Kidney (tissue), 13 donors: ENCODE measurements at regions not wholly inside any gene's neighbourhood (a gene's known extent, or its start where the extent isn't known, plus 50 kb on each side); places are given as distances from the start of the nearest gene placed in this dataset.

Experiments
- DNase-seq, 5 donors: peaks; one replicate each; pipeline ENCODE4 v3.0.0-alpha.2; 2013 to 2020
- FAIRE-seq: peaks from 2 replicates; lab custom pipeline; 2012; peaks lifted over from hg19 to GRCh38; lab: Jason Lieb, UNC
- H3K27ac ChIP-seq, 2 donors: one replicate each; pipeline ENCODE4 v1.7.0; 2013; ENCODE audit warnings: low read depth in 2 of 2, low read length in 2 of 2, inconsistent platforms in 1 of 2
- H3K27me3 ChIP-seq: one replicate; pipeline ENCODE4 v1.7.1; 2013; ENCODE audit warnings: low read length, inconsistent platforms; ENCODE audit not compliant: control insufficient read depth, insufficient read depth
- H3K36me3 ChIP-seq, 3 donors: one replicate each; pipeline versions ENCODE4 v1.7.0 to v1.7.1; 2013; ENCODE audit warnings: low read length in 3 of 3, control low read depth in 1 of 3, inconsistent platforms in 1 of 3; ENCODE audit not compliant: insufficient read depth in 3 of 3, control insufficient read depth in 2 of 3
- H3K4me1 ChIP-seq, 3 donors: one replicate each; pipeline versions ENCODE4 v1.7.0 to v1.7.1; 2013; ENCODE audit warnings: low read length in 3 of 3, inconsistent platforms in 1 of 3, low read depth in 1 of 3; ENCODE audit not compliant: control insufficient read depth in 2 of 3, insufficient read depth in 2 of 3
- H3K4me3 ChIP-seq, 3 donors: one replicate each; pipeline versions ENCODE4 v1.7.0 to v1.8.1; 2013; ENCODE audit warnings: low read length in 3 of 3, control low read depth in 1 of 3, inconsistent platforms in 1 of 3
- H3K9ac ChIP-seq, 3 donors: one replicate each; pipeline versions ENCODE4 v1.7.0 to v1.7.1; 2013; ENCODE audit warnings: low read length in 3 of 3, control low read depth in 1 of 3, inconsistent platforms in 1 of 3
- H3K9me3 ChIP-seq, 3 donors: one replicate each; pipeline versions ENCODE4 v1.7.0 to v1.7.1; 2013; ENCODE audit warnings: low read length in 3 of 3, control low read depth in 1 of 3, inconsistent platforms in 1 of 3; ENCODE audit not compliant: control insufficient read depth in 2 of 3, insufficient read depth in 1 of 3
- CTCF ChIP-seq: IDR thresholded peaks from 3 replicates; pipeline ENCODE4 v1.5.1; 2012; ENCODE audit warnings: mild to moderate bottlenecking, moderate library complexity, borderline replicate concordance; ENCODE audit not compliant: insufficient read depth; ENCODE audit errors: extremely low read depth
- intact Hi-C: fragments of 100-400 bp; cut with DNase I; formaldehyde crosslinking; loops from one replicate; pipeline ENCODE4 v1.11.1; 2022
- donor health status: control.
- donor health status: control.
- donor health status: control.
- donor health status: control.
- donor health status: control.
- donor health status: DM: yes; HTN: yes; CAD: no.
- donor health status: Normal renal cell carcinoma (clear cell type).

- intact Hi-C loops, result no loop called here
- Histone ChIP-seq H3K36me3 (no peaks in the 10 kb centered on the region), H3K27me3 (no peaks in the 10 kb centered on the region), H3K9ac (no peak overlapping the region), H3K9me3 (no peaks in the 10 kb centered on the region), H3K4me3 (no peak overlapping the region), H3K27ac (no peak overlapping the region), H3K4me1 (peaks cover 0 to 5% (median 0%) of the 10 kb centered on the region in 3 donors)
- DNase-seq (no peak), FAIRE-seq (no peak)
- no peak for TF ChIP-seq CTCF
Measured at GRCh38 chr6:144649085-144649484, 363.9 kb downstream of the UTRN start.

- no peak for FAIRE-seq
- no peaks in the 10 kb centered on the region for H3K27me3 ChIP-seq
- H3K27ac ChIP-seq, result no peak overlapping the region
- H3K4me1 ChIP-seq, result peaks cover 0 to 5% (median 0%) of the 10 kb centered on the region in 3 donors
- DNase-seq, result no peak
- no peaks in the 10 kb centered on the region for H3K9me3 ChIP-seq
- intact Hi-C loops, result no loop called here
- no peak for TF ChIP-seq CTCF
- no peaks in the 10 kb centered on the region for H3K36me3 ChIP-seq
- no peak overlapping the region for H3K9ac ChIP-seq
- H3K4me3 ChIP-seq, result no peak overlapping the region
Measured at GRCh38 chr6:144651234-144651633, 366.1 kb downstream of the UTRN start.

- DNase-seq (no peak), FAIRE-seq (no peak)
- Histone ChIP-seq H3K9ac (no peak overlapping the region), H3K9me3 (no peaks in the 10 kb centered on the region), H3K27me3 (no peaks in the 10 kb centered on the region), H3K4me3 (no peak overlapping the region), H3K4me1 (peaks cover 0 to 5% (median 0%) of the 10 kb centered on the region in 3 donors), H3K27ac (no peak overlapping the region), H3K36me3 (no peaks in the 10 kb centered on the region)
- intact Hi-C loops, result no loop called here
- no peak for TF ChIP-seq CTCF
Measured at GRCh38 chr6:144652292-144652891, 367.3 kb downstream of the UTRN start.

GRCh38 chr6:144653885-144654505, 368.9 kb downstream of the UTRN start:
- no peak overlapping the region for H3K4me3 ChIP-seq
- FAIRE-seq (no peak), DNase-seq (no peak)
- TF ChIP-seq CTCF, result no peak
- H3K9me3 ChIP-seq, result no peaks in the 10 kb centered on the region
- H3K36me3 ChIP-seq, result no peaks in the 10 kb centered on the region
- no peaks in the 10 kb centered on the region for H3K27me3 ChIP-seq
- H3K4me1 ChIP-seq, result peaks cover 0 to under 1% (median 0%) of the 10 kb centered on the region in 3 donors
- no peak overlapping the region for H3K9ac ChIP-seq
- intact Hi-C loops, result no loop called here
- no peak overlapping the region for H3K27ac ChIP-seq
